Subcutaneous abdominal adipose tissue (tissue), 5 donors: ENCODE measurements at regions not wholly inside any gene's neighbourhood (a gene's known extent, or its start where the extent isn't known, plus 50 kb on each side); places are given as distances from the start of the nearest gene placed in this dataset.
"Not testable (repeated sequence)": the region's sequence is repeated elsewhere in the genome, so short reads cannot be mapped to it uniquely, and the experiment has no call there.

Experiments used
- H3K27ac ChIP-seq: one replicate; pipeline ENCODE4 v1.7.0; 2013; ENCODE audit warnings: low read depth, mild to moderate bottlenecking, inconsistent platforms, low read length, moderate library complexity
- H3K27me3 ChIP-seq, 5 donors: one replicate each; pipeline ENCODE4 v1.7.0; 2013; ENCODE audit warnings: low read length in 5 of 5, inconsistent platforms in 1 of 5; ENCODE audit not compliant: control insufficient read depth in 5 of 5, insufficient read depth in 4 of 5
- H3K36me3 ChIP-seq, 5 donors: one replicate each; pipeline ENCODE4 v1.7.0; 2013; ENCODE audit warnings: low read length in 5 of 5; ENCODE audit not compliant: control insufficient read depth in 5 of 5, insufficient read depth in 5 of 5
- H3K4me1 ChIP-seq, 5 donors: one replicate each; pipeline ENCODE4 v1.7.0; 2013; ENCODE audit warnings: low read length in 5 of 5, mild to moderate bottlenecking in 3 of 5, moderate library complexity in 1 of 5; ENCODE audit not compliant: control insufficient read depth in 5 of 5, insufficient read depth in 5 of 5
- H3K4me3 ChIP-seq, 5 donors: one replicate each; pipeline ENCODE4 v1.7.0; 2013; ENCODE audit warnings: low read length in 5 of 5, low read depth in 1 of 5
- H3K9ac ChIP-seq, 5 donors: one replicate each; pipeline ENCODE4 v1.7.0; 2013; ENCODE audit warnings: low read length in 5 of 5, mild to moderate bottlenecking in 4 of 5, moderate library complexity in 3 of 5
- H3K9me3 ChIP-seq, 5 donors: one replicate each; pipeline ENCODE4 v1.7.0; 2013; ENCODE audit warnings: low read length in 5 of 5; ENCODE audit not compliant: control insufficient read depth in 5 of 5
- donor health status: healthy.
- donor health status: healthy.
- donor health status: healthy.
- donor health status: healthy.
- donor health status: healthy.

GRCh38 chr14:43410631-43411030, 1096.5 kb downstream of the FSCB start:
- Histone ChIP-seq H3K27me3 (no peaks in the 10 kb centered on the region), H3K9ac (no peak overlapping the region), H3K9me3 (no peaks in the 10 kb centered on the region), H3K36me3 (no peaks in the 10 kb centered on the region), H3K4me3 (no peak overlapping the region), H3K27ac (no peak overlapping the region), H3K4me1 (no peaks in the 10 kb centered on the region)

- H3K4me3 ChIP-seq = no peak overlapping the region
- no peak overlapping the region for H3K27ac ChIP-seq
- H3K9me3 ChIP-seq = peaks cover 0 to 3% (median 0%) of the 10 kb centered on the region in 5 donors
- H3K9ac ChIP-seq = no peak overlapping the region
- H3K27me3 ChIP-seq = no peaks in the 10 kb centered on the region
- H3K4me1 ChIP-seq = no peaks in the 10 kb centered on the region
- H3K36me3 ChIP-seq = no peaks in the 10 kb centered on the region
These were observed 1098.6 kb downstream of the FSCB start for GRCh38 chr14:43408472-43408871.

- H3K9ac ChIP-seq = no peak overlapping the region
- H3K36me3 ChIP-seq = no peaks in the 10 kb centered on the region
- no peaks in the 10 kb centered on the region for H3K27me3 ChIP-seq
- no peak overlapping the region for H3K4me3 ChIP-seq
- H3K4me1 ChIP-seq = no peaks in the 10 kb centered on the region
- peaks cover 0 to 3% (median 0%) of the 10 kb centered on the region in 5 donors for H3K9me3 ChIP-seq
- no peak overlapping the region for H3K27ac ChIP-seq
These were observed 1099.4 kb downstream of the FSCB start for GRCh38 chr14:43407706-43408105.

- no peak overlapping the region for H3K4me3 ChIP-seq
- H3K9me3 ChIP-seq = peaks cover 0 to 3% (median 0%) of the 10 kb centered on the region in 5 donors
- no peaks in the 10 kb centered on the region for H3K36me3 ChIP-seq
- H3K4me1 ChIP-seq = no peaks in the 10 kb centered on the region
- H3K27ac ChIP-seq = no peak overlapping the region
- no peaks in the 10 kb centered on the region for H3K27me3 ChIP-seq
- H3K9ac ChIP-seq = no peak overlapping the region
These were observed 1100.2 kb downstream of the FSCB start for GRCh38 chr14:43406931-43407330.

- H3K27me3 ChIP-seq = no peaks in the 10 kb centered on the region
- H3K36me3 ChIP-seq = no peaks in the 10 kb centered on the region
- H3K4me3 ChIP-seq = no peak overlapping the region
- no peak overlapping the region for H3K27ac ChIP-seq
- H3K9ac ChIP-seq = no peak overlapping the region
- no peaks in the 10 kb centered on the region for H3K4me1 ChIP-seq
- H3K9me3 ChIP-seq = no peaks in the 10 kb centered on the region
These were observed 1107.8 kb downstream of the FSCB start for GRCh38 chr14:43399289-43399688.

- not testable (repeated sequence) for H3K27me3 ChIP-seq, H3K4me1 ChIP-seq, H3K27ac ChIP-seq, H3K9me3 ChIP-seq, H3K4me3 ChIP-seq, H3K36me3 ChIP-seq, H3K9ac ChIP-seq
These were observed 1136.6 kb downstream of the FSCB start for GRCh38 chr14:43370565-43370896.

- Histone ChIP-seq H3K9ac (no peak overlapping the region), H3K27ac (no peak overlapping the region), H3K4me1 (no peaks in the 10 kb centered on the region), H3K27me3 (no peaks in the 10 kb centered on the region), H3K9me3 (no peaks in the 10 kb centered on the region), H3K4me3 (no peak overlapping the region), H3K36me3 (no peaks in the 10 kb centered on the region)
These were observed 1137.1 kb downstream of the FSCB start for GRCh38 chr14:43369710-43370564.

GRCh38 chr14:43362586-43362985, 1144.5 kb downstream of the FSCB start:
- H3K9me3 ChIP-seq = no peaks in the 10 kb centered on the region
- no peak overlapping the region for H3K4me3 ChIP-seq
- no peaks in the 10 kb centered on the region for H3K36me3 ChIP-seq
- no peak overlapping the region for H3K9ac ChIP-seq
- H3K4me1 ChIP-seq = no peaks in the 10 kb centered on the region
- H3K27ac ChIP-seq = no peak overlapping the region
- no peaks in the 10 kb centered on the region for H3K27me3 ChIP-seq

GRCh38 chr14:43361751-43362150, 1145.3 kb downstream of the FSCB start:
- no peaks in the 10 kb centered on the region for H3K4me1 ChIP-seq

GRCh38 chr14:43360239-43360638, 1146.8 kb downstream of the FSCB start:
- no peak overlapping the region for H3K4me3 ChIP-seq
- no peaks in the 10 kb centered on the region for H3K36me3 ChIP-seq
- H3K27ac ChIP-seq = no peak overlapping the region
- no peak overlapping the region for H3K9ac ChIP-seq
- H3K4me1 ChIP-seq = no peaks in the 10 kb centered on the region
- H3K27me3 ChIP-seq = no peaks in the 10 kb centered on the region
- no peaks in the 10 kb centered on the region for H3K9me3 ChIP-seq

More at GRCh38 chr14:43361751-43362150, 1145.3 kb downstream of the FSCB start:
- no peak overlapping the region for H3K4me3 ChIP-seq
- H3K27ac ChIP-seq = no peak overlapping the region
- no peak overlapping the region for H3K9ac ChIP-seq
- H3K9me3 ChIP-seq = no peaks in the 10 kb centered on the region
- H3K36me3 ChIP-seq = no peaks in the 10 kb centered on the region
- H3K27me3 ChIP-seq = no peaks in the 10 kb centered on the region
